Adrenal gland (tissue), 9 donors: ENCODE measurements at regions not wholly inside any gene's neighbourhood (a gene's known extent, or its start where the extent isn't known, plus 50 kb on each side); places are given as distances from the start of the nearest gene placed in this dataset.

Experiments
- DNase-seq, 7 donors: peaks; one replicate each; pipeline ENCODE4 v3.0.0-alpha.2; 2019 to 2020
- H3K27ac ChIP-seq, 5 donors: fragments of 200-600 bp; sonication (generic) in 4 of 5; 1 replicate in 3 of 5; 2 replicates in 2 of 5; pipeline versions ENCODE4 v1.5.1 to v1.8.0; 2016 to 2020; ENCODE audit warnings: mild to moderate bottlenecking in 1 of 5
- H3K27me3 ChIP-seq: fragments of 200-600 bp; 2 replicates; pipeline ENCODE4 v1.8.0; 2021
- H3K36me3 ChIP-seq, 2 donors: fragments of 200-600 bp; replicated peaks in 1 of 2; 1 replicate in 1 of 2; 2 replicates in 1 of 2; pipeline versions ENCODE4 v1.5.1 to v1.8.0; 2018 to 2022
- H3K4me1 ChIP-seq, 2 donors: fragments of 200-600 bp; replicated peaks in 1 of 2; 1 replicate in 1 of 2; 2 replicates in 1 of 2; pipeline versions ENCODE4 v1.5.1 to v1.8.0; 2018 to 2021
- H3K4me3 ChIP-seq, 4 donors: fragments of 200-600 bp; sonication (generic) in 3 of 4; one replicate each; pipeline ENCODE4 v1.5.1; 2016 to 2018
- H3K9me3 ChIP-seq, 3 donors: fragments of 200-600 bp; sonication (generic) in 1 of 3; replicated peaks in 1 of 3; 1 replicate in 2 of 3; 2 replicates in 1 of 3; pipeline versions ENCODE4 v1.5.1 to v1.8.0; 2016 to 2021
- CTCF ChIP-seq, 6 experiments: fragments of 450-650 bp in 4 of 6; fragments of 200-600 bp in 2 of 6; sonication (generic) in 1 of 6; IDR thresholded peaks; 1 replicate in 5 of 6; 2 replicates in 1 of 6; pipeline versions ENCODE4 v1.5.1 to v1.8.0; 2016 to 2021; ENCODE audit warnings: antibody characterized with exemption in 6 of 6, mild to moderate bottlenecking in 2 of 6, moderate library complexity in 1 of 6
- POLR2A ChIP-seq, 2 donors: fragments of 450-650 bp; IDR thresholded peaks; one replicate each; pipeline ENCODE4 v1.6.1; 2017; ENCODE audit warnings: antibody characterized with exemption in 2 of 2, mild to moderate bottlenecking in 2 of 2, moderate library complexity in 1 of 2
- WGBS, 4 donors: extraction: QIAGEN DNeasy Blood & Tissue Kit in 2 of 4; methylation state at CpG; one replicate each; pipeline versions ENCODE4 v1.1.5 to v1.1.7; 2013 to 2017; 5-methylcytosine and 5-hydroxymethylcytosine counted together
- intact Hi-C, 2 donors: fragments of 100-400 bp; cut with DNase I; formaldehyde crosslinking; loops; one replicate each; pipeline versions ENCODE4 v1.14.1 to v1.15.0; 2022 to 2023
- donor health status: healthy with polysubstance abuse.
- donor health status: Bipolar disorder and iron deficiency.
- donor health status: DM: yes; HTN: yes; CAD: no.
- donor health status: DM: no; HTN: no; CAD: no.
- donor health status: DM: no; HTN: no; CAD: no.

DNA sequence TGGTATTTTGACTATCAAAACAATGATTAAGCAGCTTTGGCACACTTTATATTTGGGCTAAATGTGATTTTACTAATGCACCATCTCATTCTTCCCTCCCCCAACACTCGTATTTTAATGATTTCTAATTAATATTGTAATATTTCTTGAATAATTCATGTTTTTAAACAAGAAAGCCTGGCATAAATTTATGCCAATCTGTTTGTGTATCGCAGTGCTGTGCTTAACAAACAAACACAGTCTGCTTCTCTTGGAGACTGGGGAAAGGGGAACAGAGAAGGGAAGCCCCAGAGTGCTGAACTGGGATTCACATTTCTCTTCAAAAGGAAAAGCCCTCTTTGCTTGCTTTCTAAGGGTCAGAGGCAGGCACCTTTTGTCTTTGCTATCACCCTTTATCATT lies 496.9 kb upstream of the STXBP6 start:
- intact Hi-C loops, result no loop called here
- H3K36me3 ChIP-seq, result no peaks in the 10 kb centered on the region
- WGBS, 4 donors, result 57 to 78% (median 66%) methylated on average over 2 of the region's 2 CpGs
- H3K27ac ChIP-seq, result no peak overlapping the region
- H3K9me3 ChIP-seq, result no peaks in the 10 kb centered on the region
- H3K27me3 ChIP-seq, result no peaks in the 10 kb centered on the region
- TF ChIP-seq CTCF (IDR thresholded peaks at IDR 0.05) (no peak), POLR2A (IDR thresholded peaks at IDR 0.05) (no peak)
- no peaks in the 10 kb centered on the region for H3K4me1 ChIP-seq
- no peak overlapping the region for H3K4me3 ChIP-seq
- DNase-seq, result no peak

DNA sequence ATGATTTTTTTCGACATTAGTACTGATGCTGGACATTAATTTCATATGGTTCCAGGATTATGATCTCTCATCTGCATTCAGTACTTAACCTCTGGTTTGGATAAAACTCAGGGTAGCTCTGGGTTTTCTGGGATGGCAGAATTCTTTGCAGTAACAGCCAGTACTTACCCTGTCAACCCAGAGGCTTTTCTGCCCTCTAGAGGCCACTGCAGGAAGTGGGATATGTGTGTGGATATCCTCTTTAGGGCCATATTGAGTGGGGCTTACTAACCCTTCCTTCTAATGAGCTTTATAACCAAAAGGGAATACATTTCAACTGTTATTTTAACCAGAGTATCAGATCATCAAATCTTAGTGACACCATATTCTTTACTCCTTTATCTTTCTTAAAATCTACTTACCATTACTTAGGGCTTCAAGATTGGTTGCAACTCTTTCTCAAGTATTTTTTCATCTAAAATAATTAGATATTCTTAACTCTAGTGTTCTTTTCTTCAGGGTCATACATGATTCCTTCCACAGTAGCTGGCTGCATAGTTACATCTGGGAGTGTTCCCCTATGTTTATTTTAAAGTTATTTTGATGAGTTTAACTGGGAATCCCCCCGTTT lies 488.0 kb upstream of the STXBP6 start:
- peak; percentile 31 to 77 (median 61) for DNase-seq
- Histone ChIP-seq H3K9me3 (no peaks in the 10 kb centered on the region), H3K36me3 (no peaks in the 10 kb centered on the region), H3K27me3 (no peaks in the 10 kb centered on the region), H3K27ac (no peak overlapping the region), H3K4me3 (no peak overlapping the region), H3K4me1 (no peaks in the 10 kb centered on the region)
- intact Hi-C loops, result loop anchor here in 1 of 2 donors (2.0 kb wide), 1 partner anchor 107 kb away; no protein-coding TSS in a partner anchor
- 49 to 64% (median 50%) methylated on average over 2 of the region's 2 CpGs for WGBS, 4 donors
- no peak for TF ChIP-seq POLR2A (IDR thresholded peaks at IDR 0.05)
- TF ChIP-seq CTCF (IDR thresholded peaks at IDR 0.05), result peak; percentile 38 to 68 (median 56)

DNA sequence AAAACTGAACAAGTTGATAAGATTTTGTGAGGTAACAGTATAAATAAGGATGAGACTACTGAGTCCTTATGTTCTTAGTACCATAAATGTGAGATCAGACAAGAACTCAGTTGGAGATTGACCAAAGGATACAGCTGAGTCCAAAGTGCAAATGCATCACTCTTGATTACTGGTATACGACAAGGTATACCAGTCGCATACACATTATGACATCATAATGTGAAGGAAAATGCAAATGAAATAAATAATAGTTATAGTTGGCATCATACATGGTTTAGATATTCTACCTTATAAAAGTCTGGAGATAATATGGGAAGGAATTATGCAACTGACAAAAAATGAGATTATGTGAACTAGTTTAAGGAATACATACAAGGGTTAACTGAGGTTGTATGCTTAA lies 476.3 kb upstream of the STXBP6 start:
- H3K9me3 ChIP-seq, result no peaks in the 10 kb centered on the region
- no peak overlapping the region for H3K4me3 ChIP-seq
- H3K27me3 ChIP-seq, result no peaks in the 10 kb centered on the region
- TF ChIP-seq CTCF (IDR thresholded peaks at IDR 0.05) (no peak), POLR2A (IDR thresholded peaks at IDR 0.05) (no peak)
- intact Hi-C loops, result no loop called here
- no peak overlapping the region for H3K27ac ChIP-seq
- no peaks in the 10 kb centered on the region for H3K4me1 ChIP-seq
- H3K36me3 ChIP-seq, result no peaks in the 10 kb centered on the region
- DNase-seq, result no peak
- WGBS, 4 donors, result 85 to 100% (median 95%) methylated on average over 2 of the region's 2 CpGs

DNA sequence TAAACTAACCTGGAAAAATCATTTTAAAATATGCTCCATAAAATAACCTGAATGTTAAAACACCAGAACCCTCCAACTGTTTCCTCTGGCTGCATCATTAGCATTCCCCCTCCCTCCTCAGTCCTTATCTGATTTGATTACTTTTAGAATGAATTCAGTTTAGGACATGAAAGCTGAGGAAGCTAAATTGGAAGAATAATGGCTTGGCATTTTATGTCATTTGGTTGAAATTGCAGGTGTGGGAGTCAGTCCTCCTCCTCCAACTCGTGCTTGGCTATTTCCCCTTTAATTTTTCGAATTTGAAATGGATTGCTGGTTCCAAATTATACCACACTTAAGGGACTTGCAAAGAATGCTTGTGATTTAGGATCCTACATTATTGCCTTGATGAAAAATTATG lies 473.0 kb upstream of the STXBP6 start:
- DNase-seq, result no peak
- Histone ChIP-seq H3K27me3 (no peaks in the 10 kb centered on the region), H3K4me1 (peaks cover 0 to 5% of the 10 kb centered on the region in 2 donors), H3K36me3 (no peaks in the 10 kb centered on the region), H3K9me3 (no peaks in the 10 kb centered on the region), H3K4me3 (no peak overlapping the region), H3K27ac (no peak overlapping the region)
- TF ChIP-seq POLR2A (IDR thresholded peaks at IDR 0.05) (no peak), CTCF (IDR thresholded peaks at IDR 0.05) (no peak)
- intact Hi-C loops, result no loop called here
- 41 to 61% (median 46%) methylated on average over 2 of the region's 2 CpGs for WGBS, 4 donors
